ENCODE measurements at regions not wholly inside any gene's neighbourhood (a gene's known extent, or its start where the extent isn't known, plus 50 kb on each side); places are given as distances from the start of the nearest gene placed in this dataset.

- no peak overlapping the region for H3K4me3 ChIP-seq (ENCODE audit: low read depth, low read length)
- H3K4me1 ChIP-seq (ENCODE audit: control insufficient read depth, insufficient read depth, low read length, unreplicated experiment): no peaks in the 10 kb centered on the region
- no peaks in the 10 kb centered on the region for H3K79me2 ChIP-seq (ENCODE audit: control insufficient read depth, insufficient read depth, low read length, unreplicated experiment)
- no peak overlapping the region for H2AFZ ChIP-seq (ENCODE audit: low read length, unreplicated experiment)
- H3K27ac ChIP-seq (ENCODE audit: low read depth, low read length): no peak overlapping the region
- H3K27me3 ChIP-seq (ENCODE audit: insufficient read depth, low read length): peaks cover 16% of the 10 kb centered on the region
- no peaks in the 10 kb centered on the region for H3K36me3 ChIP-seq (ENCODE audit: insufficient read depth, low read length)
These were observed 106.0 kb downstream of the CYP26B1 start for GRCh38 chr2:72041638-72042111.

GRCh38 chr2:72040629-72041571, 106.8 kb downstream of the CYP26B1 start:
- Histone ChIP-seq H3K36me3 (ENCODE audit: insufficient read depth, low read length) (no peaks in the 10 kb centered on the region), H3K27ac (ENCODE audit: low read depth, low read length) (no peak overlapping the region)

GRCh38 chr2:72038524-72038923, 109.1 kb downstream of the CYP26B1 start:
- peaks cover 8% of the 10 kb centered on the region for H3K4me1 ChIP-seq (ENCODE audit: control insufficient read depth, insufficient read depth, low read length, unreplicated experiment)
- no peaks in the 10 kb centered on the region for H3K79me2 ChIP-seq (ENCODE audit: control insufficient read depth, insufficient read depth, low read length, unreplicated experiment)
- H3K27ac ChIP-seq (ENCODE audit: low read depth, low read length): no peak overlapping the region
- no peak overlapping the region for H2AFZ ChIP-seq (ENCODE audit: low read length, unreplicated experiment)
- H3K27me3 ChIP-seq (ENCODE audit: insufficient read depth, low read length): peaks cover 10% of the 10 kb centered on the region; the same call in 1 of the 2 replicates
- no peak overlapping the region for H3K4me3 ChIP-seq (ENCODE audit: low read depth, low read length)
- H3K36me3 ChIP-seq (ENCODE audit: insufficient read depth, low read length): no peaks in the 10 kb centered on the region

More at GRCh38 chr2:72040629-72041571, 106.8 kb downstream of the CYP26B1 start:
- H3K27me3 ChIP-seq (ENCODE audit: insufficient read depth, low read length): peaks cover 10% of the 10 kb centered on the region; the same call in 1 of the 2 replicates
- H3K79me2 ChIP-seq (ENCODE audit: control insufficient read depth, insufficient read depth, low read length, unreplicated experiment): no peaks in the 10 kb centered on the region
- H3K4me3 ChIP-seq (ENCODE audit: low read depth, low read length): no peak overlapping the region
- H2AFZ ChIP-seq (ENCODE audit: low read length, unreplicated experiment): no peak overlapping the region
- H3K4me1 ChIP-seq (ENCODE audit: control insufficient read depth, insufficient read depth, low read length, unreplicated experiment): peaks cover 2% of the 10 kb centered on the region

GRCh38 chr2:72037261-72037666, 110.4 kb downstream of the CYP26B1 start:
- Histone ChIP-seq H3K27ac (ENCODE audit: low read depth, low read length) (no peak overlapping the region), H3K36me3 (ENCODE audit: insufficient read depth, low read length) (no peaks in the 10 kb centered on the region), H2AFZ (ENCODE audit: low read length, unreplicated experiment) (no peak overlapping the region), H3K4me1 (ENCODE audit: control insufficient read depth, insufficient read depth, low read length, unreplicated experiment) (peaks cover 8% of the 10 kb centered on the region), H3K79me2 (ENCODE audit: control insufficient read depth, insufficient read depth, low read length, unreplicated experiment) (no peaks in the 10 kb centered on the region), H3K27me3 (ENCODE audit: insufficient read depth, low read length) (peaks cover 9% of the 10 kb centered on the region; the same call in 1 of the 2 replicates), H3K4me3 (ENCODE audit: low read depth, low read length) (no peak overlapping the region)

- no peak overlapping the region for H3K4me3 ChIP-seq (ENCODE audit: low read depth, low read length)
- no peak overlapping the region for H2AFZ ChIP-seq (ENCODE audit: low read length, unreplicated experiment)
- no peak overlapping the region for H3K27ac ChIP-seq (ENCODE audit: low read depth, low read length)
- peaks cover 12% of the 10 kb centered on the region; the same call in 1 of the 2 replicates for H3K27me3 ChIP-seq (ENCODE audit: insufficient read depth, low read length)
- H3K79me2 ChIP-seq (ENCODE audit: control insufficient read depth, insufficient read depth, low read length, unreplicated experiment): no peaks in the 10 kb centered on the region
- peaks cover 8% of the 10 kb centered on the region for H3K4me1 ChIP-seq (ENCODE audit: control insufficient read depth, insufficient read depth, low read length, unreplicated experiment)
- H3K36me3 ChIP-seq (ENCODE audit: insufficient read depth, low read length): no peaks in the 10 kb centered on the region
These were observed 111.1 kb downstream of the CYP26B1 start for GRCh38 chr2:72036595-72036994.

GRCh38 chr2:72036173-72036545, 111.5 kb downstream of the CYP26B1 start:
- Histone ChIP-seq H3K27me3 (ENCODE audit: insufficient read depth, low read length) (peaks cover 11% of the 10 kb centered on the region; the same call in 1 of the 2 replicates), H3K4me3 (ENCODE audit: low read depth, low read length) (no peak overlapping the region), H3K27ac (ENCODE audit: low read depth, low read length) (no peak overlapping the region), H3K79me2 (ENCODE audit: control insufficient read depth, insufficient read depth, low read length, unreplicated experiment) (no peaks in the 10 kb centered on the region), H3K4me1 (ENCODE audit: control insufficient read depth, insufficient read depth, low read length, unreplicated experiment) (peaks cover 8% of the 10 kb centered on the region), H2AFZ (ENCODE audit: low read length, unreplicated experiment) (no peak overlapping the region), H3K36me3 (ENCODE audit: insufficient read depth, low read length) (no peaks in the 10 kb centered on the region)

- Histone ChIP-seq H3K27ac (ENCODE audit: low read depth, low read length) (no peak overlapping the region), H3K4me3 (ENCODE audit: low read depth, low read length) (no peak overlapping the region), H3K79me2 (ENCODE audit: control insufficient read depth, insufficient read depth, low read length, unreplicated experiment) (no peaks in the 10 kb centered on the region), H3K4me1 (ENCODE audit: control insufficient read depth, insufficient read depth, low read length, unreplicated experiment) (peaks cover 8% of the 10 kb centered on the region), H3K27me3 (ENCODE audit: insufficient read depth, low read length) (peaks cover 6% of the 10 kb centered on the region; the same call in 1 of the 2 replicates), H3K36me3 (ENCODE audit: insufficient read depth, low read length) (no peaks in the 10 kb centered on the region), H2AFZ (ENCODE audit: low read length, unreplicated experiment) (no peak overlapping the region)
These were observed 112.0 kb downstream of the CYP26B1 start for GRCh38 chr2:72035518-72036172.

- Histone ChIP-seq H3K27ac (ENCODE audit: low read depth, low read length) (no peak overlapping the region), H2AFZ (ENCODE audit: low read length, unreplicated experiment) (no peak overlapping the region), H3K4me1 (ENCODE audit: control insufficient read depth, insufficient read depth, low read length, unreplicated experiment) (peaks cover 8% of the 10 kb centered on the region), H3K4me3 (ENCODE audit: low read depth, low read length) (no peak overlapping the region), H3K27me3 (ENCODE audit: insufficient read depth, low read length) (peaks cover 5% of the 10 kb centered on the region; the same call in 1 of the 2 replicates), H3K79me2 (ENCODE audit: control insufficient read depth, insufficient read depth, low read length, unreplicated experiment) (no peaks in the 10 kb centered on the region), H3K36me3 (ENCODE audit: insufficient read depth, low read length) (no peaks in the 10 kb centered on the region)
These were observed 113.1 kb downstream of the CYP26B1 start for GRCh38 chr2:72034353-72035095.

GRCh38 chr2:72033636-72034035, 114.0 kb downstream of the CYP26B1 start:
- no peaks in the 10 kb centered on the region for H3K79me2 ChIP-seq (ENCODE audit: control insufficient read depth, insufficient read depth, low read length, unreplicated experiment)
- H2AFZ ChIP-seq (ENCODE audit: low read length, unreplicated experiment): no peak overlapping the region
- no peaks in the 10 kb centered on the region for H3K36me3 ChIP-seq (ENCODE audit: insufficient read depth, low read length)
- peaks cover 5% of the 10 kb centered on the region; the same call in 1 of the 2 replicates for H3K27me3 ChIP-seq (ENCODE audit: insufficient read depth, low read length)
- no peak overlapping the region for H3K4me3 ChIP-seq (ENCODE audit: low read depth, low read length)
- H3K4me1 ChIP-seq (ENCODE audit: control insufficient read depth, insufficient read depth, low read length, unreplicated experiment): peaks cover 8% of the 10 kb centered on the region
- no peak overlapping the region for H3K27ac ChIP-seq (ENCODE audit: low read depth, low read length)

GRCh38 chr2:72032481-72033041, 115.1 kb downstream of the CYP26B1 start:
- no peaks in the 10 kb centered on the region for H3K79me2 ChIP-seq (ENCODE audit: control insufficient read depth, insufficient read depth, low read length, unreplicated experiment)
- no peak overlapping the region for H2AFZ ChIP-seq (ENCODE audit: low read length, unreplicated experiment)
- no peak overlapping the region for H3K27ac ChIP-seq (ENCODE audit: low read depth, low read length)
- H3K36me3 ChIP-seq (ENCODE audit: insufficient read depth, low read length): no peaks in the 10 kb centered on the region
- no peak overlapping the region for H3K4me3 ChIP-seq (ENCODE audit: low read depth, low read length)
- H3K4me1 ChIP-seq (ENCODE audit: control insufficient read depth, insufficient read depth, low read length, unreplicated experiment): peaks cover 8% of the 10 kb centered on the region
- H3K27me3 ChIP-seq (ENCODE audit: insufficient read depth, low read length): peaks cover 5% of the 10 kb centered on the region; the same call in 1 of the 2 replicates
